Lower leg skin (tissue), 3 donors: ENCODE measurements at regions not wholly inside any gene's neighbourhood (a gene's known extent, or its start where the extent isn't known, plus 50 kb on each side); places are given as distances from the start of the nearest gene placed in this dataset.

Experiments
- CTCF ChIP-seq, 3 donors: fragments of 450-650 bp; IDR thresholded peaks; one replicate each; pipeline ENCODE4 v1.5.1; 2016; ENCODE audit warnings: antibody characterized with exemption in 3 of 3, mild to moderate bottlenecking in 3 of 3, moderate library complexity in 2 of 3
- POLR2A ChIP-seq, 2 donors: fragments of 450-650 bp; IDR thresholded peaks; one replicate each; pipeline ENCODE4 v1.6.1; 2016 to 2017; ENCODE audit warnings: antibody characterized with exemption in 2 of 2, mild to moderate bottlenecking in 1 of 2, moderate library complexity in 1 of 2

- TF ChIP-seq CTCF (IDR thresholded peaks at IDR 0.05) (no peak), POLR2A (IDR thresholded peaks at IDR 0.05) (no peak)
Measured at GRCh38 chr15:31953478-31953877, 76.8 kb upstream of the CHRNA7 start.
